ENCODE measurements at regions not wholly inside any gene's neighbourhood (a gene's known extent, or its start where the extent isn't known, plus 50 kb on each side); places are given as distances from the start of the nearest gene placed in this dataset.
A peak's percentile ranks its signal among the peaks of the same experiment; 100 is the strongest.

DNA sequence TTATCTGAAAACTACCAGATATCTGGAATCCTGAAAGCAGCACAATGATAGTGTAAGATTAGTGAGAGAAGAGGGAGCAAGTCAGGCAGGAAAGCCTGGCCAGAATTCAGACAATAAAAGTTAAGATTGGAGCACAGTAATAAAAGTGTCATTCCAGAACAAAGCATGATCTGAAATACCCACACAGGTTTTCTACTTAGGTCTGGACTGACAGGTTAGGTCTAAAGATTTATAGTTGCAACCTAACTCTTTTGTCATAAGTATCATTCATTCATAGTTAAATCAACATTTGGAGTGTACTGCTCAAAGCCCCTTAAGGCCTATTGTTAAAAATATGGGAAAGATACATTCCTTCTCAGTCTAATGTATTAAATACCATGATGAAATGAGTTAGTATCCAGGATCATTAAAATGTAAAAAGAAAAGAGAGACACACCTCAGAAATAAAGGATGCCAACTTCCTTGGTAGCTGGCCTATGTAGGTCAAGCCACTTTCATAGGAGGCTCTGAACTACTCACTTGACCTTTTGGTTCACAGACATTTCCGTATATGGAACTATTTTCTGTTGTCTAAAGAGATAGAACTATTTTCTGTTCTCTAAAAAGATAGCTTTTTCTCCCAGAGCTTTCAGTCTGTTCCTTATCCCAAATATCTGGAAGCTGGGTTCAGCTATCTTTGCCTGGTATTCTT lies 105.2 kb downstream of the FAS start:
- no peak for DNase-seq

- DNase-seq: no peak
Measured at GRCh38 chr10:89093728-89094127, 103.1 kb downstream of the FAS start.

DNA sequence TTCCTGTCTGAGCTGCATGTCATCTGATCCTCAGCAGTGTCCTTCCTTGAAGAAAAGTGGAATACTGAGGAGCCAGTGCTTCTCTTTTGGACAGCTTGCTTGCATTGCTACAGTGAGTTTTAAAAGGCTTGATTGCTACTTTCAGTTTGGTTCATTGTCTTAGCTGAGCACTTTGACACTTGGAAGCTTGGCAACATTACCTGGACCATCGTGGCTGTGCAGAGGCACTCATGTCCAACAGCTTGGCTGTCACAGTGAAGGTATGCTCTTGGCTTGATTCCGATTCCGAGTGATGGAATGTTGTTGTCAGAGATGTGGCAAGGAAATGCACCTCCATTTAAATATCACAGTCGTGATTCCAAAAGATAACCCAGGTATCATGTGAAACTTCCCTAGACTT lies 102.4 kb downstream of the FAS start:
- no peak for DNase-seq

DNA sequence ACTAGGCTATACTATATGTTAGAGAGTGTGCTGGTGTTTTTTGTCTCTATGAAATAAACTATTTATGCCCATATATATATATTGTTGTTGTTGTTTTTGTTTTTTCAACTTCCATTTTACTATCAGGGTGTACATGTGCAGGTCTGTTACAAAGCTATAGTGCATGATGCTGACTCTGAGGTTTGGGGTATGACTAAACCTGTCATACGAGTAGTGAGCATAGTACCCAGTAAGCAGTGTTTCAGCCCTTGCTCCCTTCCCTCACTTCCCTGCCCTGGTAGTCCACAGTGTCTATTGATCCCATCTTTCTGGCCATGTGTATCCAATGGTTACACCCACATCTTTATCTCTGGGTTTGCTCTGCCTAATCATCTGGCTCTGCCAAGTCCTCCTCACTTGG lies 101.8 kb downstream of the FAS start:
- DNase-seq: no peak

GRCh38 chr10:89091496-89091895 lies 100.9 kb downstream of the FAS start:
- DNase-seq: no peak

DNA sequence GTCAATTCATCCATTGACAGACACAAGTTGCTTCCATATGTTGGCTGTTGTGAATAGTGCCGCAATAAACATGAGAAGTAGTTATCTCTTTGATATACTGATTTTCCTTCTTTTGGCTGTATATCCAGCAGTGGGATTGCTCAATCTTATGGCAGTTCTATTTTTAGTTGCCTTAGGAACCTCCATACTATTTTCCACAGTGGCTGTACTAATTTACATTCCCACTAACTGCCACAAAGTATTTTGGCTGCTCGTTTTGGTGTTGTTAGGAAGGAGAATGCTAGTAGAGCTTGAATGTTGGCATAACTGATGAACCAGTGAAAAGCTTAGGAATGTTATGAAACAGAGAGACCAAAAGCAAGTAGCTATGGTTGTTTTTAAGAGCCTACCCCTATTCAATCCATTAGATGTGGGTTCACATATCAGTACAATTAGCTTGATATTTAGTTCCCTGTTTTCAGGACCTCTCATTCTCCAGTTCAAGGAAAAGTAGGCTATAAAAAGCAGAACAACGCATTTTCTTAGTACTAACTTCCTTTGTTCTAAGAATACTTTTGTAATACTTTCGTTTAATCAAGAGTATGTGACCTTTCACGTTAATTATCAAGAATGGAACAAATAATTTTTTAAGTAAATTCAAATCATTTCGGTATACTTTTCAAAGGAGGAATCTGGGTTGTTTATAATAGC lies 100.3 kb downstream of the FAS start:
- no peak for DNase-seq

DNA sequence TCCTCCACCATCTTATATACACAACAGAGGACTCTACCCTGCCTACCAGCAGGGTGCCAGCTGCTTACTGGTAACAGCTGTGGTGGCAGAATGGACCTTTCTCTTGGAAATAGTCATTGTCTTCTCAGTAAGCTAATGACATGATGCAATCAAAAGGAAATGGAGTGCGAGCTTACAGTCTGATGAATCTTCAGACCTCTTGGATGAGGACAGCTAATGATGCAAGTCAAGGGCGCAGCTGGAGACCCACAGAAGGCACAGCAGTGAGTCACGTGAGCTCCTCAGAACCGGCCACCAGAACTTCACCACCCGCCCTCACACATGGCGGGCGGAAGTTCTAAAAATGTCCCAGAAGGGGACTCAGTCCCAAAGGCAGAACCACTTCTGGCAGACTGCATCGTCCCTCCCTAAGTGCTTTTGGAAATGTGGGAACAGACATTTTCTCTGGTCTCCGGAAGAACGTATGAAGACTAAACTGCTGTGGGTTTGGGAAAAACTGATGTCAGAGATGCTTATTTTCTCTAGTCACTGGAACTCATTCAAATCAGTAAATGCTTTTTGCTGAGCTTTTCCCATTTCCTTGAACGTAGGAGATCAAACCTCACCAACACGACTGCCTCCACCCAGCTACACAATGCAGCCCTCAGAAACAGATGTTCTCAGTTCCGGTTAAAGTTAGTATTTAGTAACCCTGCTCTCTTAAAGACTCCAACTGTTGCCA lies 96.4 kb downstream of the FAS start:
- DNase-seq: peak in 19 of 56 donors; percentile 1 to 37 (median 12)

DNA sequence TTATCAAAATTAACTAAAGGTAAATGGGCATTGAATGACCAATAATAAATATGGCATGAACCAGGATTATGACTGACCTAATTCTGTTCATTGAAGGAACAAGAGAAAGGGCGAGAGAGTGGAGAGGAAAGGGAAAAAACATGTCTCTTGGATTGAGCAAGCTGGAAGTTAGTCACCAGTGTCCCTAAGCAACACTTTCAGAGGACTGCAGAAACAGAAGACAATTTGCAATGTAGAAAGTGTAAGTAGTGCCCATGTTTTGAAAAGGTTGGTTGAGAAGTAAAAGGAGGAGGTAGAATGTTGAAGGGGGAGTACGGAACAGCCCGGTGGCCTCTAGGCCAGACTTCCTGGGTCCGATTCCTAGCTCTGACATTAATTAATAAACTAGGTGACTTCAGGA lies 94.6 kb downstream of the FAS start:
- no peak for DNase-seq

DNA sequence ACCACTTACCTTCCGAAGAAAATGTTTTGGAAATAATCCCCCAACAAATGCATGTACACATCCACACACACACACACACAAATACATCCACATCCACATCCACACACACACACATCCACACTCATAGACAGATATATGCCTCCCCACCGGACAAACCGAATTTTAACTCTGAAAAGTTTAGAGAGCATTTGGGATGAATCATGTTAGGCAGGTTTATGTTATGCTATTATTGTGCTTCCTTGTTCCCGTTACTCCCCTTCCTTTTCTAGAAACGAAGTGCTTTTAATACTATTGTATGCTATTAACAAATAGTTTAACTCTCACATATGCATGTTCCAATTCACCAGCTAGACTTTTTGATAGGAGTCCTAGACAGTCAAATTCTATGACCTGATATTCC lies 91.5 kb downstream of the FAS start:
- no peak for DNase-seq

DNA sequence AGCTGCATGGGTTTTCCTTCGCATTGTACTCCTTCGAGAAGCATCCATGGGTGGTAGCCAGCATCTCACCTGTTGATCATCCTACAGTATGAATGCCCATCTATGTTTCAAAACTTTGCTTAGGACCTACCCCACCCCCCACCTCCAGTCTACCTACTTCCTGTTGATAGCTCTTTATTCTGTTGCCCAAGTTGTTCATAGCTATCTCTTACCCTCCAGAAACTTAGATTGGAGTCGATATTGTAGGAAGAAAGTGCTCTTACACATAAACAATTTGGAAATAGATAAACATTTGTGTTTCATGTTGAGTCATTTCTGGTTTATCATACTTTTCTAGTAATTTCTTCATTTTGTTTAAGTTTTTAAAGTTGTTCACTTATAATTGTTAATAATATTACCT lies 90.1 kb downstream of the FAS start:
- DNase-seq: no peak

DNA sequence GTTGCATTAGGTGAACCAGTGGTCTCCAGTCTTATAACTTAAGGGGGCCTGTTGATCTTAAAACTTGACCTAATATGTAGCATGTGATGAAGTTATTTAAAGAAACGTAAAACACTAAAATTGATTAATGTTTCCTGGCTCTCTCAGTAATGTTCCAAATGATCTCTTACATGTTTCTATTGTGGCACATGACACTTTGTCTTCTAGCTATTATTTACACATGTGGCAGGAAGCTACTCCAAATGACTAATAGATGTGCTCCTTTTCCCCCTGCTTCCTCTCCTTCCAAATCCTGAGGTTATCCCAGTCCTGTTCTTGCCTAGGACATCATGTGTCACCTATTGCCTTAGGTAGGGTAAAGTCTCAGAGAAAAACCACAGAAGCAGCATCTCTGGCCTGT lies 89.4 kb downstream of the FAS start:
- no peak for DNase-seq

DNA sequence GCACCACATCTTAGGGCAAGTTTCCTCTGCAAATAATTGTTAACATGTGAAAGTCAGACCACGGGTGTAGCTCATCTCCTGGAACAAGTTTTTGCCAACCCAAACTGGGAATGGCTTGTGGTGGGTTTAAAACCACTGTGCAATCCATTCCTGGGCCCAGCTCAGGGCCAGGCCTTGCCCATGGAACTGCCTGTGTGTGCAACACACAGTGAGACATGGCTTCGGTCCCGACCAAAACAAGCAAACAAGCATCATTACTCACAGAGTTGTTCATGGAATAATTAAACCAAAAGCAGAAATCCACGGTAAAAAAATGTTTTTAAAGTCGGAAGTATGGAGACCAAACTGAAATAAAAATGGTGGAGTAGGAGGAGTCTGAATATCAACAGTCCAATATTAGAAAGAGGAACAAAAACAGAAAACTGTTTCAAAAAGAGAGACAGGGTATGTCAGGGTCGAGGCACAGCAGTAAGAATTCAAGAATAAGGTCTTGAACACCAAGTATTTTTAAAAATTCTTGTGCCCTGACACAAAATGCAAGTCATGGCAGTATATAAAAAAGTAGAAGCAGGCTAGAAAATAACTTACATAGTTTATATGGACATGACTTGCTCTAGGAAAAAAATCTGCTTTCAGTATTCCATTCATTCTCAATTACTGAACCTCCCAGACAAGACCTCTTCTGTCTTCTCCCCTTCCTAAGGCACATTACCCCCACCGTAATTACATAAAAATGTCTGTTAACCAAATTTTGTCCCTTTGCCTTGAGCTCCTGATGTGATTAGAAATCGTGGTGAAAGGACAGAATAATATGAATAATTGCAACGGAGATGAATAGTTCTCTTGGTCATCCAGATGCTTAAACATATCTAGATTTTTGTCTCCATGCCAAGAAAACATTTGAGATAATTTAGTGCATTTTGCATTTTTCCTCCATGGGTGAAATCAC lies 88.4 kb downstream of the FAS start:
- no peak for DNase-seq

DNA sequence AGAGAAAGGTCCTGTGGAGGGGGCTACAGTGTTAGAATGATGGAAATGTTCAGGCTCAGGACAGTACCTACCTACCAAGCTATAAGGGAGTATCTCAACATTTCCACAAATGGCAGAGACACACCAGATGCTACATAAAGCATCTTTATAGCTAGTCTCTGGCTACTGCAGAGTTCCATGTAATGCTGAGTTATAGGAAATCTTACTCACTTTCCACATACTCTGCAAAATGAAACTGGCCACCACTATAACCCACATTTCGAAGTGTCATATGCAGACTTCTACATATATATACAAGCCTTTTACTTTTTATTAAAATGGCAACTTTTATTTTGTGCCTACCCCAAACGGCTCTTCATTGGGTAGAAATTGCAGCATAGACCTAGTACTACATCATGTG lies 85.5 kb downstream of the FAS start:
- no peak for DNase-seq

GRCh38 chr10:89075631-89076030 lies 85.0 kb downstream of the FAS start:
- DNase-seq: no peak

DNA sequence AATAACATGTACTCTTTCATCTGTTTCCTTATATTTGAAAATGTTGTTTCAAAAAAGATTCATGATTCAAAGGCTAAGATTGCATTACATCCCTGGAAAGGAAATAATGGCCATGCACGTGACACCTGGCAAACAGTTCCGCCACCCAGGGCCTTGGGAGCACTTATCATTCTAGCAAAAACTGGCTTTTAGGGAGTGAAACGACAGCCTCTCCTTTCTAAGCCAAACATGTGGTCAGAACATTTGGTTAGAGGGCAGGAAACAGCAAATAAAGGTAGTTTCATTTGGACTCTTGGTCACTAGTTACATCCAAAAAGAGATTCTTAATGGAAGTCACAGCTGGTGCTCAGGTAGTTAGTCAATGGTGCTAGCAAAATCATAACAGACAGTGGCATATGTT lies 83.5 kb downstream of the FAS start:
- no peak for DNase-seq

GRCh38 chr10:89073719-89074118 lies 83.1 kb downstream of the FAS start:
- DNase-seq: no peak

- no peak for DNase-seq
Measured at GRCh38 chr10:89069589-89069988, 79.0 kb downstream of the FAS start.

All from amygdala (tissue), 56 donors.